Fibroblast of lung (primary cell): ENCODE measurements at regions not wholly inside any gene's neighbourhood (a gene's known extent, or its start where the extent isn't known, plus 50 kb on each side); places are given as distances from the start of the nearest gene placed in this dataset.

Source experiments
- DNase-seq, 2 donors: peaks; one replicate each; pipeline versions ENCODE4 v3.0.0 to v3.0.0-alpha.2; 2010; ENCODE audit warnings: low read depth in 2 of 2
- H2AFZ ChIP-seq: 2 replicates; pipeline ENCODE4 v1.5.1; 2012; ENCODE audit warnings: low read length, control low read depth, inconsistent platforms
- H3K27ac ChIP-seq: 2 replicates; pipeline ENCODE4 v1.5.1; 2011; ENCODE audit warnings: low read length, control low read depth; ENCODE audit not compliant: insufficient read depth
- H3K27me3 ChIP-seq: 2 replicates; pipeline ENCODE4 v1.5.1; 2011; ENCODE audit warnings: mild to moderate bottlenecking, low read length; ENCODE audit not compliant: control insufficient read depth, insufficient read depth
- H3K36me3 ChIP-seq: 2 replicates; pipeline ENCODE4 v1.5.1; 2011; ENCODE audit warnings: low read length; ENCODE audit not compliant: control insufficient read depth, insufficient read depth
- H3K4me1 ChIP-seq: 2 replicates; pipeline ENCODE4 v1.5.1; 2011; ENCODE audit warnings: low read length; ENCODE audit not compliant: control insufficient read depth, insufficient read depth; ENCODE audit errors: extremely low read depth
- H3K4me2 ChIP-seq: 2 replicates; pipeline ENCODE4 v1.5.1; 2011; ENCODE audit warnings: low read length, control low read depth; ENCODE audit not compliant: insufficient read depth; ENCODE audit errors: extremely low read depth
- H3K4me3 ChIP-seq, 4 experiments: fragments of 200-600 bp in 1 of 4; sonication (generic) in 1 of 4; replicated peaks in 1 of 4; 2 replicates each; pipeline ENCODE4 v1.5.1; 2011 to 2016; ENCODE audit warnings: low read length in 4 of 4, low read depth in 3 of 4, mild to moderate bottlenecking in 3 of 4, control low read depth in 2 of 4, inconsistent platforms in 1 of 4, mixed read lengths in 1 of 4; ENCODE audit not compliant: insufficient read depth in 1 of 4; ENCODE audit errors: control extremely low read depth in 1 of 4
- H3K79me2 ChIP-seq: 2 replicates; pipeline ENCODE4 v1.5.1; 2012; ENCODE audit warnings: mild to moderate bottlenecking, low read length, inconsistent platforms; ENCODE audit not compliant: control insufficient read depth, insufficient read depth
- H3K9ac ChIP-seq: 2 replicates; pipeline ENCODE4 v1.5.1; 2011; ENCODE audit warnings: mild to moderate bottlenecking, low read length, control low read depth; ENCODE audit not compliant: insufficient read depth
- H3K9me3 ChIP-seq: 2 replicates; pipeline ENCODE4 v1.5.1; 2012; ENCODE audit warnings: low read depth, low read length; ENCODE audit not compliant: control insufficient read depth, insufficient read depth
- H4K20me1 ChIP-seq: 2 replicates; pipeline ENCODE4 v1.5.1; 2011; ENCODE audit warnings: low read length; ENCODE audit not compliant: control insufficient read depth, insufficient read depth; ENCODE audit errors: extremely low read depth
- CTCF ChIP-seq, 2 donors: IDR thresholded peaks in 1 of 2; conservative IDR thresholded peaks in 1 of 2; 1 replicate in 1 of 2; 2 replicates in 1 of 2; pipeline ENCODE4 v1.5.1; 2011 to 2012; ENCODE audit warnings: low read length in 2 of 2, control low read depth in 1 of 2, inconsistent platforms in 1 of 2, low read depth in 1 of 2, mild to moderate bottlenecking in 1 of 2
- EZH2 ChIP-seq: IDR thresholded peaks from 2 replicates; pipeline ENCODE4 v1.5.1; 2012; ENCODE audit warnings: low read length, control low read depth, mild to moderate bottlenecking; ENCODE audit errors: missing control alignments

DNA sequence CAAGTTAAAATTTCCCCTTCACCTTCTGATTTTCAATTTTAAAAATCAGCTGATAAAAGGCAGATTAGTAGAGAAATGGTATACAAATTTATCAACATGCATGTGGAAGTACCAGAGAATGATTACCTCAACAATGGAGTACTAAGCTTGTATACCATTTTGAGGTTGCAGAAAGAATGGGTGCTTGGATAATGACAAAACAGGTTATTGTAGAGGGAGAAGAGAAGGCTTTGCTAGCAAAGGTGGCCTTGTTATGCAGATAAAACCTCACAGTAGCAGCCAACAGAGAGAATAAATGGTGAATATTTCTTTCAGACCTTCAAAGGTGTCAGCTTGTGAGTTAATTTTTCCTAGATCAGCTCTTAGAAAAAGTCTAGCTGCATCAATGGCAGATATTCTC, 1174.9 kb upstream of the ADGRL4 start:
- no peak overlapping the region for H3K27ac ChIP-seq
- no peaks in the 10 kb centered on the region for H4K20me1 ChIP-seq
- TF ChIP-seq CTCF (conservative IDR thresholded peaks at IDR 0.05 in 1 of 2, IDR thresholded peaks at IDR 0.05 in 1 of 2; ENCODE audit: low read depth in 1 of 2, low read length in 2 of 2), result no peak
- TF ChIP-seq EZH2, result no peak
- no peak overlapping the region for H3K9ac ChIP-seq
- DNase-seq, result no peak
- no peak overlapping the region for H3K4me3 ChIP-seq
- no peaks in the 10 kb centered on the region for H3K4me1 ChIP-seq
- no peaks in the 10 kb centered on the region for H3K27me3 ChIP-seq
- no peaks in the 10 kb centered on the region for H3K79me2 ChIP-seq
- H3K9me3 ChIP-seq, result no peaks in the 10 kb centered on the region
- no peak overlapping the region for H3K4me2 ChIP-seq
- no peaks in the 10 kb centered on the region for H3K36me3 ChIP-seq
- no peak overlapping the region for H2AFZ ChIP-seq

GRCh38 chr1:80171631-80172030, 1165.1 kb upstream of the ADGRL4 start:
- Histone ChIP-seq H3K4me1 (no peaks in the 10 kb centered on the region), H2AFZ (no peak overlapping the region), H3K27ac (no peak overlapping the region), H3K36me3 (no peaks in the 10 kb centered on the region), H4K20me1 (no peaks in the 10 kb centered on the region), H3K27me3 (no peaks in the 10 kb centered on the region), H3K9me3 (no peaks in the 10 kb centered on the region), H3K79me2 (no peaks in the 10 kb centered on the region), H3K4me3 (no peak overlapping the region), H3K4me2 (no peak overlapping the region), H3K9ac (no peak overlapping the region)
- no peak for DNase-seq
- no peak for TF ChIP-seq CTCF (conservative IDR thresholded peaks at IDR 0.05 in 1 of 2, IDR thresholded peaks at IDR 0.05 in 1 of 2; ENCODE audit: low read depth in 1 of 2, low read length in 2 of 2)
- TF ChIP-seq EZH2, result no peak

DNA sequence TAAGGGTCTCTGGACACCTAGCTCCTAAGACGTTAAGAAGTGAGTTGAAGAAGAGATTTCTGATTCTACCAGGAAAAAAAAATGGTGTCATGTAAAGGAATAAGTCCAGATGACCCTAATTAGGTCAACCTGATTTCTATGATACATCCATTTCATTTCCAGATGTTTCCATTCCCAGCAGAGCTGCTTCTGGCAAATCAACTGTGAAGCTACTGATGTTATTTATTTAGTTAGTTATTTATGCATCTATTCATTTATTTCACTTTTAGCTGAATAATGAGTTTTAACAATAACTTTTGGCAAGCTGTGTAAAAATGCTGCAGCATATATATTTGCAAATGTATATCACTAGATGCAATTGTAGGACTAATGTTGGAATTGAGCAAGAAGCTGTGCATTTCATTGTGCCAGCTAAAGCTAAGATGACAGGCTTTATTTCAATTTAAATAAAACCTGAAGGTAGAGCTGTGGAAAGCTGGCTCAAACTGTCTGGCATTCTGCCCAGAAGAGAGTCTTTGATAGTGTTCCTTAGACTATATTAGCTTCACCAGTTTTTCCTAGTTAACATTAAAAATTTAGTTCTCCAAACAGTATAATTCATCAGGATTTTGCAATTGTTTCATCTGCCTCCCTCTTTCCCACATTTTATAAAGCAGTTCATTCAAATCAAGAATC, 1164.4 kb upstream of the ADGRL4 start:
- Histone ChIP-seq H3K4me3 (no peak overlapping the region), H3K27ac (no peak overlapping the region), H3K36me3 (no peaks in the 10 kb centered on the region), H3K9ac (no peak overlapping the region), H4K20me1 (no peaks in the 10 kb centered on the region), H3K4me2 (no peak overlapping the region), H3K9me3 (no peaks in the 10 kb centered on the region), H3K79me2 (no peaks in the 10 kb centered on the region), H3K4me1 (no peaks in the 10 kb centered on the region), H3K27me3 (no peaks in the 10 kb centered on the region), H2AFZ (no peak overlapping the region)
- TF ChIP-seq CTCF (conservative IDR thresholded peaks at IDR 0.05 in 1 of 2, IDR thresholded peaks at IDR 0.05 in 1 of 2; ENCODE audit: low read depth in 1 of 2, low read length in 2 of 2) (no peak), EZH2 (no peak)
- DNase-seq, result peak; percentile 4 to 38
